BE2C (cell line): ENCODE measurements at regions not wholly inside any gene's neighbourhood (a gene's known extent, or its start where the extent isn't known, plus 50 kb on each side); places are given as distances from the start of the nearest gene placed in this dataset.

Experiments used
- DNase-seq: peaks from one replicate; pipeline ENCODE4 v3.0.0-alpha.2; 2020
- H3K27me3 ChIP-seq: fragments of 250-450 bp; sonication (Bioruptor Pico); 2 replicates; pipeline ENCODE4 v1.5.1; 2020; ENCODE audit warnings: mild to moderate bottlenecking
- H3K36me3 ChIP-seq: fragments of 250-450 bp; sonication (Bioruptor Pico); 2 replicates; pipeline ENCODE4 v1.5.1; 2020; ENCODE audit warnings: mild to moderate bottlenecking
- H3K4me1 ChIP-seq: fragments of 250-450 bp; sonication (Bioruptor Pico); 2 replicates; pipeline ENCODE4 v1.5.1; 2020
- H3K4me3 ChIP-seq: 2 replicates; pipeline ENCODE4 v1.5.1; 2011; ENCODE audit warnings: low read depth, low read length
- H3K9me3 ChIP-seq: fragments of 250-450 bp; sonication (Bioruptor Pico); 2 replicates; pipeline ENCODE4 v1.5.1; 2020
- CTCF ChIP-seq: IDR thresholded peaks from 2 replicates; pipeline ENCODE4 v1.5.1; 2012; ENCODE audit warnings: mild to moderate bottlenecking, low read depth, low read length

- no peak for TF ChIP-seq CTCF
- H3K9me3 ChIP-seq, result no peaks in the 10 kb centered on the region
- no peak for DNase-seq
- no peaks in the 10 kb centered on the region for H3K4me1 ChIP-seq
- H3K4me3 ChIP-seq, result no peak overlapping the region
- no peaks in the 10 kb centered on the region for H3K36me3 ChIP-seq
- no peaks in the 10 kb centered on the region for H3K27me3 ChIP-seq
Observed at GRCh38 chr18:11305507-11305906, 156.1 kb upstream of the PIEZO2 start.

- no peak for TF ChIP-seq CTCF
- no peaks in the 10 kb centered on the region for H3K4me1 ChIP-seq
- H3K36me3 ChIP-seq, result no peaks in the 10 kb centered on the region
- H3K4me3 ChIP-seq, result no peak overlapping the region
- no peaks in the 10 kb centered on the region for H3K9me3 ChIP-seq
- no peak for DNase-seq
- no peaks in the 10 kb centered on the region for H3K27me3 ChIP-seq
Observed at GRCh38 chr18:11304928-11305327, 155.6 kb upstream of the PIEZO2 start.

- Histone ChIP-seq H3K36me3 (no peaks in the 10 kb centered on the region), H3K4me3 (no peak overlapping the region), H3K9me3 (no peaks in the 10 kb centered on the region), H3K27me3 (no peaks in the 10 kb centered on the region), H3K4me1 (no peaks in the 10 kb centered on the region)
- TF ChIP-seq CTCF, result no peak
- no peak for DNase-seq
Observed at GRCh38 chr18:11296946-11297345, 147.6 kb upstream of the PIEZO2 start.

GRCh38 chr18:11293794-11294193, 144.4 kb upstream of the PIEZO2 start:
- no peaks in the 10 kb centered on the region for H3K9me3 ChIP-seq
- no peak for TF ChIP-seq CTCF
- no peaks in the 10 kb centered on the region for H3K4me1 ChIP-seq
- H3K27me3 ChIP-seq, result no peaks in the 10 kb centered on the region
- no peak for DNase-seq
- H3K4me3 ChIP-seq, result no peak overlapping the region
- no peaks in the 10 kb centered on the region for H3K36me3 ChIP-seq

GRCh38 chr18:11290786-11291185, 141.4 kb upstream of the PIEZO2 start:
- H3K27me3 ChIP-seq, result no peaks in the 10 kb centered on the region

GRCh38 chr18:11289248-11289647, 139.9 kb upstream of the PIEZO2 start:
- H3K4me3 ChIP-seq, result no peak overlapping the region
- no peaks in the 10 kb centered on the region for H3K9me3 ChIP-seq
- no peaks in the 10 kb centered on the region for H3K4me1 ChIP-seq
- H3K27me3 ChIP-seq, result no peaks in the 10 kb centered on the region
- DNase-seq, result no peak
- no peak for TF ChIP-seq CTCF
- H3K36me3 ChIP-seq, result no peaks in the 10 kb centered on the region

More at GRCh38 chr18:11290786-11291185, 141.4 kb upstream of the PIEZO2 start:
- no peak for TF ChIP-seq CTCF
- no peak overlapping the region for H3K4me3 ChIP-seq
- H3K36me3 ChIP-seq, result no peaks in the 10 kb centered on the region
- H3K9me3 ChIP-seq, result no peaks in the 10 kb centered on the region
- DNase-seq, result no peak
- no peaks in the 10 kb centered on the region for H3K4me1 ChIP-seq
